ENCODE measurements at regions not wholly inside any gene's neighbourhood (a gene's known extent, or its start where the extent isn't known, plus 50 kb on each side); places are given as distances from the start of the nearest gene placed in this dataset.
"Not testable (repeated sequence)": the region's sequence is repeated elsewhere in the genome, so short reads cannot be mapped to it uniquely, and the experiment has no call there.

DNA sequence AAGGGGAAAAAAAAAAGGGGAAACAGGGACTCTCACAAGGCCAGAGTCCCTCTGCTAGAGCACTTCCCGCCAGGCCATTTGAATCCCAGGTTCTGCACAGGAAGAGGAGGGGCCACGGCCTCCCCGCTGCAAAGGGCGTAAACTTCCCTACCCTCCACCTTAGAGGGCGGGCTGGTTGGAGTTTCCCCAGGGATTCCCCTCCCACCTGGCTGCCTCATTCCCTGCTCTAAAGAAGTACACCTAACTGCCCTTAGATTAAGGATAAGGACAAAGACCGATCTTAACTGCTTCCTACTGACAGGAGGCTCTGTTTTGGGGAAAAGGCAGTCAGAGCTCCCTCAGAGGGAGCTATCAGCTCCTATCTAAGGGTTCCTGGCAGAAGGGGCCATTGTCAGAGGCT lies 102.0 kb upstream of the ARMC3 start:
- DNase-seq (ENCODE audit: low read depth) = no peak
- TF ChIP-seq, protein P1, sequence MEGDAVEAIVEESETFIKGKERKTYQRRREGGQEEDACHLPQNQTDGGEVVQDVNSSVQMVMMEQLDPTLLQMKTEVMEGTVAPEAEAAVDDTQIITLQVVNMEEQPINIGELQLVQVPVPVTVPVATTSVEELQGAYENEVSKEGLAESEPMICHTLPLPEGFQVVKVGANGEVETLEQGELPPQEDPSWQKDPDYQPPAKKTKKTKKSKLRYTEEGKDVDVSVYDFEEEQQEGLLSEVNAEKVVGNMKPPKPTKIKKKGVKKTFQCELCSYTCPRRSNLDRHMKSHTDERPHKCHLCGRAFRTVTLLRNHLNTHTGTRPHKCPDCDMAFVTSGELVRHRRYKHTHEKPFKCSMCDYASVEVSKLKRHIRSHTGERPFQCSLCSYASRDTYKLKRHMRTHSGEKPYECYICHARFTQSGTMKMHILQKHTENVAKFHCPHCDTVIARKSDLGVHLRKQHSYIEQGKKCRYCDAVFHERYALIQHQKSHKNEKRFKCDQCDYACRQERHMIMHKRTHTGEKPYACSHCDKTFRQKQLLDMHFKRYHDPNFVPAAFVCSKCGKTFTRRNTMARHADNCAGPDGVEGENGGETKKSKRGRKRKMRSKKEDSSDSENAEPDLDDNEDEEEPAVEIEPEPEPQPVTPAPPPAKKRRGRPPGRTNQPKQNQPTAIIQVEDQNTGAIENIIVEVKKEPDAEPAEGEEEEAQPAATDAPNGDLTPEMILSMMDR (conservative IDR thresholded peaks at IDR 0.05; ENCODE audit: low read depth, low read length) = no peak
- H3K4me3 ChIP-seq (ENCODE audit: low read depth, low read length) = no peak overlapping the region

DNA sequence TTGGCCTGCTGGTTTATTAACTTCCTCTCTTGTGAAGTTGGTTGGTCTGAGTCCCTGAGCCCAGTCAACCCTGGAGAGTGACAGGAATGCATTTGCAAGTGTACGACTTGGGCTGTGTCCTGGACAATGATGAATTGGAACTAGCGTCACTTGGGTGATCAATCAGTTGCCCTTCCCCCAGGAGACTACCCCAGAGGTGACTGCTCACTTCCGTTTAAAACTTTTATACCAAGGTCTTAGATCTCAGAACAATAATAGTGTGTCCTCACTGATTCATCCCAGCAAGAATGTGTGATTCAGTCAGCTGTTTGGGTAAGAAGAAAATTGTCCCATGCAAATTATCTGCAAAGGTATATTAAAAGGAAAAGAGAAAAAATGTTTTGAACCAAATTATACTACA lies 102.9 kb upstream of the ARMC3 start:
- DNase-seq (ENCODE audit: low read depth) = peak; percentile 84
- no peak overlapping the region for H3K4me3 ChIP-seq (ENCODE audit: low read depth, low read length)
- TF ChIP-seq, protein P1 (conservative IDR thresholded peaks at IDR 0.05; ENCODE audit: low read depth, low read length) = no peak

DNA sequence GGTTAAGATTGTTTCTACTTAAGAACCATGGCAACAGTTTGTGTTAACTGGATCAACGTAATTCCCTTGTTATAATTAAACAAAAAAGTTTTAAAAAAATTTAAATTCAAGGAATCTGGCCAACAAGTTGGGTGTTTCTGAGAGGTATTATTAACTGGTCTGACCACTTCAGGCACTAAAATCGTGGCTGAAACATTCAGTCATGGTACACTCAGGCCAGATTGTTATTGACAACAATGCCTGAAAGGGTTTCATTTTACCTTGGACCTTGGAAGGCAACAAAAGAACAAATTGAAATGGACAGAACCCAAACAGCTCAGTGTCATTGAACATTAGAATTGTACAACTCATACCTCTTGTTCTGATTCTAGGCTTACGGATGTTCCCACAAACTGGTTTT lies 103.3 kb upstream of the ARMC3 start:
- no peak for DNase-seq (ENCODE audit: low read depth)
- TF ChIP-seq, protein P1 (conservative IDR thresholded peaks at IDR 0.05; ENCODE audit: low read depth, low read length) = no peak
- no peak overlapping the region for H3K4me3 ChIP-seq (ENCODE audit: low read depth, low read length)

DNA sequence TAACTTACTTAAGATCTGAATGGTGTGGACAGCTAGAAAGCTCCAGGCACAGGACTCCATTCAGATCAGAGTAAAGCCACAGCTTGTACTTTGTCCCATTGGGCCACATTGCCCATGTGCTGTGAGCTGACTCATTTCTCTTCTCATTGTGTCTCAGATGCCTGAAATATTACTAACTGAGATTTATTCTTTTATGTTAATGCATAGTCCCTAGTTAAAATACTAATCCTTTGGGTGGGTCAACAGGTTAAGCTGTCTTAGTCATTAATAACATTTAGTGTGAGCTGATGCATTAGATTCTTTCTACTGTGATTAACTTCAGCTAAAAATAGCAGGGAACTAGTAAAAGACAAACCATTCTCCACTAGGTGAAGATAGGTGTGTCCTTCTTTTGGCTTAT lies 104.7 kb upstream of the ARMC3 start:
- TF ChIP-seq, protein P1 (conservative IDR thresholded peaks at IDR 0.05; ENCODE audit: low read depth, low read length) = no peak
- DNase-seq (ENCODE audit: low read depth) = peak; percentile 94

GRCh38 chr10:22821921-22822320 lies 105.9 kb upstream of the ARMC3 start:
- not testable (repeated sequence) for H3K4me3 ChIP-seq (ENCODE audit: low read depth, low read length); DNase-seq (ENCODE audit: low read depth)

More for the DNA sequence above, 104.7 kb upstream of the ARMC3 start:
- no peak overlapping the region for H3K4me3 ChIP-seq (ENCODE audit: low read depth, low read length)

DNA sequence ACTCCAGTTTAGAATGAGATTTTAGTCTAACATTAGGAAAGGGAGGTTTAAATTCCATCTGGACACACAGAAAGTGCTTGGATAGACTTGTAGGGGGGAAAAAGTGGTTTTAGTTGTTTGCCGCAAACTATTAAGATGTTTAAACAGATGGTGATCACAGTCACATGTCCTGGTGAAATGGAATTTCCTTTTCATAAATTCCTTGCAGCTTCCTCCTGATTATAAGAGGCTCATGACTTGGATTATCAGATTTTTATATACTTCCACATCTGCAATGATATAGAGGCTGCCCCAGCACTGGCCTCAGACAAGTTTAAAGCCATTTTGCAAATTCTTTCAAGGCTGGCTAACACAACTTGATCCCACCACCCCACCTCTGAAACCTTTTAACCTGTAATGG lies 106.4 kb upstream of the ARMC3 start:
- DNase-seq (ENCODE audit: low read depth) = no peak
- TF ChIP-seq, protein P1 (conservative IDR thresholded peaks at IDR 0.05; ENCODE audit: low read depth, low read length) = no peak
- no peak overlapping the region for H3K4me3 ChIP-seq (ENCODE audit: low read depth, low read length)

- TF ChIP-seq, protein P1 (conservative IDR thresholded peaks at IDR 0.05; ENCODE audit: low read depth, low read length) = no peak
- peak; percentile 74 for DNase-seq (ENCODE audit: low read depth)
- no peak overlapping the region for H3K4me3 ChIP-seq (ENCODE audit: low read depth, low read length)
These were observed 101.9 kb upstream of the PIP4K2A start for GRCh38 chr10:22816298-22816653.

Data from epithelial cell of proximal tubule (primary cell).